Karpas-422 (cell line): ENCODE measurements at regions not wholly inside any gene's neighbourhood (a gene's known extent, or its start where the extent isn't known, plus 50 kb on each side); places are given as distances from the start of the nearest gene placed in this dataset.

ENCODE experiments used
- DNase-seq: peaks from one replicate; pipeline ENCODE4 v3.0.0-alpha.2; 2015
- H2AFZ ChIP-seq: fragments of 200-600 bp; sonication (generic); 2 replicates; pipeline ENCODE4 v1.6.1; 2014; ENCODE audit warnings: antibody characterized with exemption, low read length, mixed read lengths
- H3K27ac ChIP-seq: fragments of 200-600 bp; sonication (generic); 2 replicates; pipeline ENCODE4 v1.5.1; 2014; ENCODE audit warnings: mild to moderate bottlenecking, low read length, moderate library complexity
- H3K27me3 ChIP-seq: fragments of 200-600 bp; sonication (generic); 2 replicates; pipeline ENCODE4 v1.6.1; 2014; ENCODE audit warnings: low read length, mixed read lengths
- H3K36me3 ChIP-seq: fragments of 200-600 bp; sonication (generic); 2 replicates; pipeline ENCODE4 v1.6.1; 2014; ENCODE audit warnings: low read length, mixed read lengths; ENCODE audit not compliant: insufficient read depth
- H3K4me1 ChIP-seq: fragments of 200-600 bp; sonication (generic); 2 replicates; pipeline ENCODE4 v1.6.1; 2014; ENCODE audit warnings: mild to moderate bottlenecking, low read length, mixed read lengths
- H3K4me2 ChIP-seq: fragments of 200-600 bp; sonication (generic); 2 replicates; pipeline ENCODE4 v1.6.1; 2014; ENCODE audit warnings: low read length, low read depth, mild to moderate bottlenecking; ENCODE audit not compliant: poor library complexity, severe bottlenecking
- H3K4me3 ChIP-seq: fragments of 200-600 bp; sonication (generic); 2 replicates; pipeline ENCODE4 v1.5.1; 2014; ENCODE audit warnings: mild to moderate bottlenecking, antibody characterized with exemption, low read length, mixed read lengths
- H3K79me2 ChIP-seq: fragments of 200-600 bp; sonication (generic); 2 replicates; pipeline ENCODE4 v1.6.1; 2014; ENCODE audit warnings: mild to moderate bottlenecking, low read length, mixed read lengths
- H3K9ac ChIP-seq: fragments of 200-600 bp; sonication (generic); 2 replicates; pipeline ENCODE4 v1.6.0; 2014; ENCODE audit warnings: low read length
- H3K9me2 ChIP-seq: fragments of 200-600 bp; sonication (generic), shearing (Covaris generic); replicated peaks from 2 replicates; pipeline ENCODE4 v1.6.0; 2014; ENCODE audit warnings: mild to moderate bottlenecking, low read length, moderate library complexity; ENCODE audit not compliant: insufficient read depth
- H3K9me3 ChIP-seq: fragments of 300-700, 200-600 bp; sonication (generic); 2 replicates; pipeline ENCODE4 v1.6.1; 2014; ENCODE audit warnings: low read length, mixed read lengths
- H4K20me1 ChIP-seq: fragments of 200-600 bp; sonication (generic); 2 replicates; pipeline ENCODE4 v1.6.1; 2014; ENCODE audit warnings: mild to moderate bottlenecking, antibody characterized with exemption, low read length, low read depth; ENCODE audit not compliant: insufficient read depth

DNA sequence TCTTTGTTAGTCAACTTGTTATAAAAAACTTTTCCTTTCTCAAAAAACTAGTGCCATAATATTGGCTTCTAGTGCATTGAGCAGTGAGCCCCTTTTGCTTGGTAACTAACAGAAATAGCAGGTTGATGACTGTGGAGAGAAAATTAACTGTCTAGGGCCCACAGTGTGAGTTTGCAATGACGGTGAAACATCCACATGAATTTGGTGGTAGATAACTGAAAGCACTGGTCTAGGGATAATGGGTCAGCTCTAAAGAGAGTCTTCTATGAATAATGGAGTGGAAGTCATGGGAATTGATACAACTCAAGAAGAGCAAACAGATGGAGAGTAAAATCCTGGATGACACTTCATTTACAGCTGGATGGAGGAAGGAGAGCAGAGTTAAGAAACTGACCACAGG, 245.4 kb downstream of the METTL4 start:
- Histone ChIP-seq H3K9ac (no peak overlapping the region), H3K4me1 (no peaks in the 10 kb centered on the region), H3K4me3 (no peak overlapping the region), H3K27me3 (no peaks in the 10 kb centered on the region), H3K79me2 (no peaks in the 10 kb centered on the region), H2AFZ (no peak overlapping the region), H3K9me2 (no peaks in the 10 kb centered on the region), H3K4me2 (no peak overlapping the region), H3K27ac (no peak overlapping the region), H3K36me3 (no peaks in the 10 kb centered on the region), H4K20me1 (no peaks in the 10 kb centered on the region), H3K9me3 (no peaks in the 10 kb centered on the region)
- no peak for DNase-seq

DNA sequence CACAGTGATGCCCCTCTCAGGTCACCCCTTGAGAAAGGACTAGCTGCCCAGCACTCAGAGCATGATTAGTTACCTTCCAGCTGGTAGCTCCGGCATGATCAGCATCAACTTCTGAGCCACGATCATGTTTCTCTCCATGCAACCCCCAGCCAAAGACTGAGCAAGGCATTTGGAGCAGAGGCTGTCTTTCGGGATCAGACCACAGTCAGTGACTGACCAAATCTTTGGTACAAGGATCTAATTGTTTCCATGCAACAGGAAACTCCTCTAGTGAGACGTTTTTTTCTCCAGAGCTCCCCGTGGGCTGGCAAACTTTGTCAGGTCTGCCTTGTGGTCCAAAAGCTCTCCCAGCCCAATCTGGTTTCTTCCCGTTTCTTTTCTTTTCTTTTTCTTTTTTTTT, 244.3 kb downstream of the METTL4 start:
- Histone ChIP-seq H3K27ac (no peak overlapping the region), H3K9me3 (no peaks in the 10 kb centered on the region), H3K4me3 (no peak overlapping the region), H4K20me1 (no peaks in the 10 kb centered on the region), H3K79me2 (no peaks in the 10 kb centered on the region), H2AFZ (no peak overlapping the region), H3K36me3 (no peaks in the 10 kb centered on the region), H3K9me2 (no peaks in the 10 kb centered on the region), H3K27me3 (no peaks in the 10 kb centered on the region), H3K4me2 (no peak overlapping the region), H3K9ac (no peak overlapping the region), H3K4me1 (no peaks in the 10 kb centered on the region)
- DNase-seq: no peak

DNA sequence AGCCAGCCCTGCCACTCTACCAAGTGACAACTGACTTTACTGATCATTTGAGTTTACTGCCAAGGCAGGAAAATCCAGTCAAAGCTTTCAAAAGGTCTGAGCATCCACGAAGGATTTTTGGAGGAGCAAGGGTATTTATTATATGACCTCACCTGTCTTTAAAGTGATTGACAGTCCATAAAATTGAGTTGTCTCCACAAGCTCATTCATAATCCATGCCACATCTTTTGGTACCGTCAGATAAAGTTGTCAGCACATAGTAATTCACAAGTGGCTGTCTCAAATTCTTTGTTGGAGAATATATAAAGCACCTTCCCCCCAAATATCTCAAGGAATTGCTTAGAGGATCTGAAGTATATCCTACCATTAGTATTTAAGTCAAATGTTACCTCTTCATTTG, 240.5 kb downstream of the METTL4 start:
- Histone ChIP-seq H3K36me3 (no peaks in the 10 kb centered on the region), H2AFZ (no peak overlapping the region), H3K4me2 (no peak overlapping the region), H3K27me3 (no peaks in the 10 kb centered on the region), H3K4me3 (no peak overlapping the region), H3K79me2 (no peaks in the 10 kb centered on the region), H3K27ac (no peak overlapping the region), H3K9me3 (no peaks in the 10 kb centered on the region), H3K9ac (no peak overlapping the region), H3K4me1 (no peaks in the 10 kb centered on the region), H3K9me2 (no peaks in the 10 kb centered on the region), H4K20me1 (no peaks in the 10 kb centered on the region)
- DNase-seq: no peak

DNA sequence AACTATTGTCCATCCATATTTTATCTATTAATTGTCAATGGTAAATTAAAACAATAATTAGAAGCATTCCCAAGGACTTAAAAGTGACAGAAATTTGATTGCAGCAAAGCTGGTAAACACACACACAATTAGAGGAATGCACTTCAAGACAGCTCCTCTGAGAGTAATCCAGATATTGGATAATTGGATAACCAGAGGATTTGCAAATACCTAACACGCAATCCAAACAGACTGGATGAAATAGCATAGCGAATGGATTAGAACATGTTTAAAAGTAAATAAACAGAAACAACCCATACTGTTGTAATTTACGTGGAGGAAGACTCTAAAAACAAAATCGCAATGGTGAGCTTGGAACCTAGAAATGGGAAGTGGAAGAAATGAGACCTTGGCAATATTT, 239.8 kb downstream of the METTL4 start:
- Histone ChIP-seq H3K27me3 (no peaks in the 10 kb centered on the region), H3K4me2 (no peak overlapping the region), H3K36me3 (no peaks in the 10 kb centered on the region), H3K79me2 (no peaks in the 10 kb centered on the region), H3K9me2 (no peaks in the 10 kb centered on the region), H3K27ac (no peak overlapping the region), H3K9me3 (no peaks in the 10 kb centered on the region), H2AFZ (no peak overlapping the region), H3K9ac (no peak overlapping the region), H4K20me1 (no peaks in the 10 kb centered on the region), H3K4me1 (no peaks in the 10 kb centered on the region), H3K4me3 (no peak overlapping the region)
- DNase-seq: no peak

DNA sequence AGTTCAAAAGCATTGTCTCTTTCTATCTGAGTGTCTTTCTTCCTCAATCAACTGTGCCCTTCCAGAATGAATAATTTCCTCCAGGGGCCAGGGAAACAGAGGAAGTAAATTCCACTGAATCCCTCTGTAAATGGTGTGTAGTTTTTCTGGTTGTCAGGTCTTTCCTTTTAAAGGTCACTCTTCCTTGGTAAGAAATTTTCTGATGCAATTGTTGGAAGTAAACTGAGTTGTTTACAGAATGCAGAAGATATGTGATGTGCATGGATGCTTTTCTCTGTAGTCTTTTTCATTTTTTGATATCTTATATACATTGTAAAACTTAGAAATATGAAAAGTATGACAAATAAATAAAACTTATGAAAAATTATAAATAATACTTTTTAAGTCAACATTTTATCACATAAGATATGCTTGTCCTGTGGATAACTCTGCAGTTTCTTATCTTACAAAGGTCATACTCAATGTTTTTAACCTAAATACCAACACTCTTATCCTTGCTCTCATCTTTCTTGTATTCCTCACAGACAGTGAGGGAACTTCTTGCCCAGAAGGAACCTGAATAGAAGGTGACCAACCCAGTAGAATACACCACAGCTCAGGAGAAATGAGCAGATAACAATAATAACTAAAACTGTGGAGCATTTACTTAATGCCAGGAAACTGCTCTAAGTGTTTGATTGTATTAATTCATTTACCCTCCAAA, 234.5 kb downstream of the METTL4 start:
- no peak overlapping the region for H3K4me2 ChIP-seq
- H3K27me3 ChIP-seq: no peaks in the 10 kb centered on the region
- no peaks in the 10 kb centered on the region for H3K36me3 ChIP-seq
- H3K9ac ChIP-seq: no peak overlapping the region
- H3K9me3 ChIP-seq: no peaks in the 10 kb centered on the region
- no peak overlapping the region for H3K4me3 ChIP-seq
- H2AFZ ChIP-seq: no peak overlapping the region
- no peak for DNase-seq
- no peaks in the 10 kb centered on the region for H3K9me2 ChIP-seq
- no peak overlapping the region for H3K27ac ChIP-seq
- H4K20me1 ChIP-seq: no peaks in the 10 kb centered on the region
- H3K4me1 ChIP-seq: no peaks in the 10 kb centered on the region
- H3K79me2 ChIP-seq: no peaks in the 10 kb centered on the region

GRCh38 chr18:2337552-2338141, 233.7 kb downstream of the METTL4 start:
- Histone ChIP-seq H3K9me2 (no peaks in the 10 kb centered on the region), H3K4me1 (no peaks in the 10 kb centered on the region), H2AFZ (no peak overlapping the region), H3K36me3 (no peaks in the 10 kb centered on the region), H4K20me1 (no peaks in the 10 kb centered on the region), H3K27ac (no peak overlapping the region), H3K79me2 (no peaks in the 10 kb centered on the region), H3K9me3 (no peaks in the 10 kb centered on the region), H3K9ac (no peak overlapping the region), H3K27me3 (no peaks in the 10 kb centered on the region), H3K4me3 (no peak overlapping the region), H3K4me2 (no peak overlapping the region)
- DNase-seq: peak; percentile 83

- Histone ChIP-seq H2AFZ (no peak overlapping the region), H3K27me3 (no peaks in the 10 kb centered on the region), H3K4me1 (no peaks in the 10 kb centered on the region), H4K20me1 (no peaks in the 10 kb centered on the region), H3K4me2 (no peak overlapping the region), H3K79me2 (no peaks in the 10 kb centered on the region), H3K4me3 (no peak overlapping the region), H3K9ac (no peak overlapping the region), H3K9me3 (no peaks in the 10 kb centered on the region), H3K27ac (no peak overlapping the region), H3K9me2 (no peaks in the 10 kb centered on the region), H3K36me3 (no peaks in the 10 kb centered on the region)
- DNase-seq: no peak
These were observed 232.7 kb downstream of the METTL4 start for GRCh38 chr18:2338601-2339000.

- Histone ChIP-seq H3K27ac (no peak overlapping the region), H3K36me3 (no peaks in the 10 kb centered on the region), H3K9me2 (no peaks in the 10 kb centered on the region), H3K4me2 (no peak overlapping the region), H3K9ac (no peak overlapping the region), H3K4me3 (no peak overlapping the region), H3K4me1 (no peaks in the 10 kb centered on the region), H3K79me2 (no peaks in the 10 kb centered on the region), H3K27me3 (no peaks in the 10 kb centered on the region), H3K9me3 (no peaks in the 10 kb centered on the region), H4K20me1 (no peaks in the 10 kb centered on the region), H2AFZ (no peak overlapping the region)
- DNase-seq: no peak
These were observed 231.0 kb downstream of the METTL4 start for GRCh38 chr18:2340335-2340734.
